MCF 10A (cell line): ENCODE measurements at regions not wholly inside any gene's neighbourhood (a gene's known extent, or its start where the extent isn't known, plus 50 kb on each side); places are given as distances from the start of the nearest gene placed in this dataset.

Experiments
- BruUV-seq: library from RNA; stranded (reverse); fragments of 400-500 nt; replicated peaks from 2 replicates; lab custom pipeline; 2021; lab: Mats Ljungman, UMichigan
- CTCF ChIA-PET: fragments of 300-600 bp; sonication (Branson Sonifier 250); formaldehyde crosslinking; extraction: SDS; loops from one replicate; lab custom pipeline; 2021; ENCODE audit warnings: antibody characterized with exemption, inconsistent platforms; lab: Yijun Ruan, JAX
- POLR2A ChIA-PET: fragments of 300-600, 350-650 bp; sonication (Branson Sonifier 250); formaldehyde crosslinking; extraction: SDS; loops from one replicate; lab custom pipeline; 2020; ENCODE audit warnings: antibody characterized with exemption, inconsistent platforms; lab: Yijun Ruan, JAX
- DNase-seq: peaks from one replicate; pipeline ENCODE4 v3.0.0-alpha.2; 2018; ENCODE audit not compliant: unreplicated experiment
- H3K27ac Mint-ChIP-seq: one replicate; pipeline ENCODE4 v1.8.0; 2022; ENCODE audit warnings: mild to moderate bottlenecking, low read depth, mixed read lengths; ENCODE audit not compliant: unreplicated experiment
- H3K27me3 Mint-ChIP-seq: one replicate; pipeline ENCODE4 v1.8.0; 2022; ENCODE audit warnings: mixed read lengths; ENCODE audit not compliant: insufficient read depth, unreplicated experiment
- H3K36me3 Mint-ChIP-seq: one replicate; pipeline ENCODE4 v1.8.0; 2022; ENCODE audit warnings: mild to moderate bottlenecking, moderate library complexity, mixed read lengths; ENCODE audit not compliant: insufficient read depth, unreplicated experiment
- H3K4me1 Mint-ChIP-seq: one replicate; pipeline ENCODE4 v1.8.0; 2022; ENCODE audit warnings: mixed read lengths; ENCODE audit not compliant: insufficient read depth, unreplicated experiment
- H3K4me3 Mint-ChIP-seq: one replicate; pipeline ENCODE4 v1.8.0; 2022; ENCODE audit warnings: mild to moderate bottlenecking, moderate library complexity, mixed read lengths; ENCODE audit not compliant: unreplicated experiment
- H3K9me3 Mint-ChIP-seq: one replicate; pipeline ENCODE4 v1.8.0; 2022; ENCODE audit warnings: mixed read lengths; ENCODE audit not compliant: unreplicated experiment
- intact Hi-C: fragments of 100-400 bp; cut with micrococcal nuclease; formaldehyde crosslinking; loops from 2 replicates; pipeline ENCODE4 v1.14.1; 2022
- TF ChIP-seq, protein P1 (sequence below): fragments of 200-600 bp; IDR thresholded peaks from one replicate; pipeline ENCODE4 v1.8.0; 2022; ENCODE audit warnings: antibody characterized with exemption, mild to moderate bottlenecking; ENCODE audit not compliant: unreplicated experiment

DNA sequence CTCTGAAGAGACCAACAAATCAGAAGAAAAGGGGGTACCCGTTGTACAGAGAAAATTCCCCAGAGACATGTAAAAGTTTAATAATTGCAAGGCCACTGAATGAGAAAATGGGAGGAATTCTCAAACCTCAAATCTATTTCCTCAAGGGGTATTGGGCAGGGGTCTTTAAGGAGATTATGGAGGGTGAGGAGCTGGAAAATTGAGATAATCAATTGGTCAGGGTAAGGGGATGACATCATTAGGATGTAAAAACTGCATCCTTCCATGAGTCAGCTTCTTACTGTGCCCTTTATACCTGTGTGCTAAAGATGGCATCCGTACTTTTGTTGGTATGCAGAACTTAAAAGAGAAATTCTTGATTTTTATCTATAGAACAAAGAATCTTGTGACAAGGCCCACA is 641.5 kb downstream of the LRFN5 start:
- no TSS peak for BruUV-seq
- DNase-seq = no peak
- TF ChIP-seq, protein P1, sequence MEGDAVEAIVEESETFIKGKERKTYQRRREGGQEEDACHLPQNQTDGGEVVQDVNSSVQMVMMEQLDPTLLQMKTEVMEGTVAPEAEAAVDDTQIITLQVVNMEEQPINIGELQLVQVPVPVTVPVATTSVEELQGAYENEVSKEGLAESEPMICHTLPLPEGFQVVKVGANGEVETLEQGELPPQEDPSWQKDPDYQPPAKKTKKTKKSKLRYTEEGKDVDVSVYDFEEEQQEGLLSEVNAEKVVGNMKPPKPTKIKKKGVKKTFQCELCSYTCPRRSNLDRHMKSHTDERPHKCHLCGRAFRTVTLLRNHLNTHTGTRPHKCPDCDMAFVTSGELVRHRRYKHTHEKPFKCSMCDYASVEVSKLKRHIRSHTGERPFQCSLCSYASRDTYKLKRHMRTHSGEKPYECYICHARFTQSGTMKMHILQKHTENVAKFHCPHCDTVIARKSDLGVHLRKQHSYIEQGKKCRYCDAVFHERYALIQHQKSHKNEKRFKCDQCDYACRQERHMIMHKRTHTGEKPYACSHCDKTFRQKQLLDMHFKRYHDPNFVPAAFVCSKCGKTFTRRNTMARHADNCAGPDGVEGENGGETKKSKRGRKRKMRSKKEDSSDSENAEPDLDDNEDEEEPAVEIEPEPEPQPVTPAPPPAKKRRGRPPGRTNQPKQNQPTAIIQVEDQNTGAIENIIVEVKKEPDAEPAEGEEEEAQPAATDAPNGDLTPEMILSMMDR = no peak
- Mint-ChIP-seq H3K4me3 (no peak overlapping the region), H3K36me3 (no peaks in the 10 kb centered on the region), H3K27ac (no peak overlapping the region), H3K4me1 (no peaks in the 10 kb centered on the region), H3K9me3 (no peaks in the 10 kb centered on the region), H3K27me3 (no peaks in the 10 kb centered on the region)
- intact Hi-C loops = no loop called here
- ChIA-PET POLR2A (no interaction called here), CTCF (no interaction called here)

DNA sequence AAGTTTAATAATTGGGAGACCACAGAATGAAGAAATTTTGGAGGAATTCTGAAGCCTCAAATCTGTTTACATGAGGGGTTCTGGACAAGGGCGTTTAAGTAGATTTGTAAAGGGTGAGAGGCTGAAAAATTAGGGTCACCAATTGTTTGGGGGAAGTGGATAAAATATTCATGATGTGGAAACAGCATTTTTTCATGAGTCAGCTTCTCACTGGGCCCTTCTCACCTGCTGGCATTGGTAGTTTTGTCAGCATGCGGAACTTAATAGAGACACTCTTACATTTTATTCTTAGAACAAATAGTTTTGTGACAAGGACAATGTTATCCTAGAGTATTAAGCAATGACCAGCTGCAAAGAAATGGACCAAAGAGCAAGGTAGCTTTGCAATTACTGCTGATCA is 634.4 kb downstream of the LRFN5 start:
- TF ChIP-seq, protein P1 = no peak
- Mint-ChIP-seq H3K27ac (no peak overlapping the region), H3K36me3 (no peaks in the 10 kb centered on the region), H3K9me3 (no peaks in the 10 kb centered on the region), H3K4me3 (no peak overlapping the region), H3K27me3 (no peaks in the 10 kb centered on the region), H3K4me1 (no peaks in the 10 kb centered on the region)
- intact Hi-C loops = no loop called here
- CTCF ChIA-PET = no interaction called here
- DNase-seq = no peak
- no TSS peak for BruUV-seq
- POLR2A ChIA-PET = no interaction called here

DNA sequence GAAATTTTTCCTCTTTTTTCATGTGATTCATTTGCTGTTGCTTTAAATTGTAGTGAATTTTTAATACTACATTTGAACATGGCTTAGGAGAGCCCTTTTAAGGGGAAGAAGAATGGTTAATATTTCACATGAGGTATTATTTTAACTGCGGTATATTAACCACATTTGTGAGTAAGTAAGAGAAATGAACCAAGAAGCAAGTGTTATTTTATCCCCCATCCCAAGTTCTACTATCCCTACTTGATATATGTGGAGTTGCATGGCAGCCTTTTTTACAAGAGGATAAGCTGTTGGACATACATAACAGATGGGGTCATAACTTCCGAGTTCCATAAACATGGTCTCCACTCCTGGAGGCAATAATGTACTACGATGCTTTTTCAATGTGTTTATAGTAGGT is 623.3 kb downstream of the LRFN5 start:
- DNase-seq = no peak
- H3K9me3 Mint-ChIP-seq = peaks cover 7% of the 10 kb centered on the region
- POLR2A ChIA-PET = no interaction called here

DNA sequence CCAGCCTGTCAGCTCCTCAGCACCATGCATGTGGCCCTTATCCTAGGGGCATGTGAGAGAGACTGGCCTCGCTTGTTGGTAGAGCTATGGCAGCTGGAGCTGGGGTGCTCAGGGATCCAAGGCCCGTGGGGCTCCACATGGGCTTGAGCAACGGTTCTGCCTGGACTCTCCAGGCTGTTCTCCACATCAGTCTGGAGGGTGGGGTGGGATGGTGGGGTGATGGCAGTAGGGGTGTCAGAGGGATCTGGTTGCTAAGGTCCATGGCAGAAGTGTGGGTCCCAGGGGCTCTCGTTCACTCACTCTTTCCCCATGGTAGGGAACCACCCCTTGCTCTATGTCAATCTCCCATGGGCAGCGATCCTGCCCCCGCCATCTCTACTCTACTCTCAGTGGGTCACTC is 622.6 kb downstream of the LRFN5 start:
- no peaks in the 10 kb centered on the region for H3K4me1 Mint-ChIP-seq
- intact Hi-C loops = loop anchor here (10.0 kb wide), 2 partner anchors 686 to 1276 kb away; no protein-coding TSS in a partner anchor
- DNase-seq = no peak
- BruUV-seq = no TSS peak
- POLR2A ChIA-PET = no interaction called here
- H3K27me3 Mint-ChIP-seq = no peaks in the 10 kb centered on the region
- H3K9me3 Mint-ChIP-seq = peaks cover 7% of the 10 kb centered on the region
- no peak overlapping the region for H3K27ac Mint-ChIP-seq
- TF ChIP-seq, protein P1 = no peak
- H3K36me3 Mint-ChIP-seq = no peaks in the 10 kb centered on the region
- CTCF ChIA-PET = no interaction called here
- no peak overlapping the region for H3K4me3 Mint-ChIP-seq

More for the DNA sequence above, 623.3 kb downstream of the LRFN5 start:
- intact Hi-C loops = loop anchor here (10.0 kb wide), 2 partner anchors 685 to 1275 kb away; no protein-coding TSS in a partner anchor
- Mint-ChIP-seq H3K27ac (no peak overlapping the region), H3K27me3 (no peaks in the 10 kb centered on the region), H3K36me3 (no peaks in the 10 kb centered on the region), H3K4me1 (no peaks in the 10 kb centered on the region), H3K4me3 (no peak overlapping the region)
- CTCF ChIA-PET = no interaction called here
- BruUV-seq = no TSS peak
- TF ChIP-seq, protein P1 = no peak
